ENCODE measurements at regions not wholly inside any gene's neighbourhood (a gene's known extent, or its start where the extent isn't known, plus 50 kb on each side); places are given as distances from the start of the nearest gene placed in this dataset.

DNA sequence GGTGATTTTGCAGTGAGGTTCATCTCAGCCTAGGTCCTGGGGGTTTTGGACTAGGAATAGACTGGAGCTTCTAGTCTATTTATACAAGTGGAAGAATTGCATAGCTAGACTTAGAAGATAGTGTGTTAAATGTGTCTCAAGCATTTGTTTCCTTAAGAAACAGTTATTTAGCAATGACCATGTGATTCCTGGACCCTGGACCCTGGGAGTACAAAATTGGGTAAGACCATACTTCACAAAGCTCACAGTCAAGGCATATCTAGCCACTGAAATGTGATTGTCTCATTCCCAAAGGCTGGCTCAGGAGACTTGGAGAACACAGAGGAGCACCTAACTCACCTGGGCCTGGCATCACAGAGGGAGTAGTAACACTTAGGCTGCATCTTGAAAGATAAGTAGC is 754.5 kb downstream of the SATB2 start:
- intact Hi-C loops (cut with DNase I): no loop called here
- H3K27me3 ChIP-seq: no peaks in the 10 kb centered on the region
- H3K4me3 ChIP-seq: no peak overlapping the region
- H3K27ac ChIP-seq: no peak overlapping the region
- H3K4me1 ChIP-seq (replicated peaks in 1 of 2): no peaks in the 10 kb centered on the region
- no peaks in the 10 kb centered on the region for H3K9me3 ChIP-seq (replicated peaks in 1 of 3)
- no peak for DNase-seq
- TF ChIP-seq, protein P1, sequence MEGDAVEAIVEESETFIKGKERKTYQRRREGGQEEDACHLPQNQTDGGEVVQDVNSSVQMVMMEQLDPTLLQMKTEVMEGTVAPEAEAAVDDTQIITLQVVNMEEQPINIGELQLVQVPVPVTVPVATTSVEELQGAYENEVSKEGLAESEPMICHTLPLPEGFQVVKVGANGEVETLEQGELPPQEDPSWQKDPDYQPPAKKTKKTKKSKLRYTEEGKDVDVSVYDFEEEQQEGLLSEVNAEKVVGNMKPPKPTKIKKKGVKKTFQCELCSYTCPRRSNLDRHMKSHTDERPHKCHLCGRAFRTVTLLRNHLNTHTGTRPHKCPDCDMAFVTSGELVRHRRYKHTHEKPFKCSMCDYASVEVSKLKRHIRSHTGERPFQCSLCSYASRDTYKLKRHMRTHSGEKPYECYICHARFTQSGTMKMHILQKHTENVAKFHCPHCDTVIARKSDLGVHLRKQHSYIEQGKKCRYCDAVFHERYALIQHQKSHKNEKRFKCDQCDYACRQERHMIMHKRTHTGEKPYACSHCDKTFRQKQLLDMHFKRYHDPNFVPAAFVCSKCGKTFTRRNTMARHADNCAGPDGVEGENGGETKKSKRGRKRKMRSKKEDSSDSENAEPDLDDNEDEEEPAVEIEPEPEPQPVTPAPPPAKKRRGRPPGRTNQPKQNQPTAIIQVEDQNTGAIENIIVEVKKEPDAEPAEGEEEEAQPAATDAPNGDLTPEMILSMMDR (IDR thresholded peaks at IDR 0.05): no peak
- no peak for TF ChIP-seq POLR2A (IDR thresholded peaks at IDR 0.05)
- no peaks in the 10 kb centered on the region for H3K36me3 ChIP-seq (replicated peaks in 1 of 2)

DNA sequence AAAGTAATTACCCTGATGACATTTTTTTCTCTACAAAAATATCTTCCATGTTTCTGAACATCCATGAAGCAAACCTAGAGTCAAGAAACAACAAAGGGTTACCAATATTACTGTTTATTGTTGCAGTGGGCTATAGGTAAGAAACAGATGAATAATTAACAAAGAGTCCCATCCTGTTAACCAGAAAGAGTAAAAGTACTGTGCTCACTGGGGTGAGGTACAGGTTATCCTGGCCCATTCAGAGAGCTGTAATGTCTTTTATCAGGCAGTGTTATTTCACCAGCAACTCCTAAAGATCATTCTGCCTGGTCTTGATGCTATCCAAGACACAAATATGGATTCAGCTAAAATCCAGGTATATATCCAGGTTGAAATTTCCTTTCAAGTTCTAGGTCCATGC is 754.9 kb downstream of the SATB2 start:
- no peaks in the 10 kb centered on the region for H3K36me3 ChIP-seq (replicated peaks in 1 of 2)
- intact Hi-C loops (cut with DNase I): no loop called here
- no peaks in the 10 kb centered on the region for H3K27me3 ChIP-seq
- H3K4me3 ChIP-seq: no peak overlapping the region
- no peak for TF ChIP-seq POLR2A (IDR thresholded peaks at IDR 0.05)
- TF ChIP-seq, protein P1 (IDR thresholded peaks at IDR 0.05): no peak
- DNase-seq: no peak
- no peaks in the 10 kb centered on the region for H3K9me3 ChIP-seq (replicated peaks in 1 of 3)
- no peaks in the 10 kb centered on the region for H3K4me1 ChIP-seq (replicated peaks in 1 of 2)
- H3K27ac ChIP-seq: no peak overlapping the region

DNA sequence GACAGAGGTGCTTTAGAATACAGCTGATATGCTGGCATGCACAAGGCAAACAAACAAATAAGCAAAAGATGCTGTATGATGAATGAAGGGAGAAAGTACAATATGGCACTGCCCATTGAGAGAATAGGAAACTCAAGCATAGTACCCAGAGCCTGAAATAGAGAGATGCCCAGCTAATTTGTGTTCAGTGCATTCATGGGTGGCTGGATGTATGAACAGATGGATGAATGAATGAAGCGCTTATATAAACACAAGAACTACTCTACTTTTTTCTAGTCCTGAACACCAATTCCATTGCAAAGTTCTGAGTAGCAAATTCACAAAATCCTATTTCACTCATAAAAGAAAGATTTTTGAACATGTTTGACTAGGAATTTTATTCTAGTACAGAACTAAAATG is 756.3 kb downstream of the SATB2 start:
- intact Hi-C loops (cut with DNase I): no loop called here

DNA sequence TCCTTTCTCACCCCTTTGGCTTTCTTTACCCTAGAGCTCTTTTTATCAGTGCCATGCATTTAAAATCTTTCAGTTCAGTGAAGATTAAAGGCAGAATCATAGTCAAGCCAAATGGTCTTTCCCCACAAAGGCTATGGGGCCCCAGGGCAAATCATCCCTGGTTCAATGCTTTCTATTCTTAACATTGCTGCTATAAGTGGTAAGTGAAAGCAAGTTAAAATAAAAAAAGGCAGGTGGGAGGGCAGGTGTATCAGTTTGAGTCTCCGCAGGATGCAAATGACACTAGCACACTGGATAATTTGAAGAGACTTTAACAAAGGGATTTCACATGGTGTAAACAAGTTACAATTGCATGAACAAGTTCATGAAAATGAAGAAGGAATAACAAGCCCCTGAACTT is 757.4 kb downstream of the SATB2 start:
- TF ChIP-seq, protein P1 (IDR thresholded peaks at IDR 0.05): no peak
- TF ChIP-seq POLR2A (IDR thresholded peaks at IDR 0.05): no peak
- H3K36me3 ChIP-seq (replicated peaks in 1 of 2): no peaks in the 10 kb centered on the region
- H3K27me3 ChIP-seq: no peaks in the 10 kb centered on the region
- H3K9me3 ChIP-seq (replicated peaks in 1 of 3): no peaks in the 10 kb centered on the region
- no peak for DNase-seq
- intact Hi-C loops (cut with DNase I): no loop called here
- WGBS, 4 donors: 79 to 95% (median 89%) methylated on average over 1 of the region's 1 CpG
- H3K27ac ChIP-seq: no peak overlapping the region
- H3K4me1 ChIP-seq (replicated peaks in 1 of 2): no peaks in the 10 kb centered on the region
- H3K4me3 ChIP-seq: no peak overlapping the region

More for the DNA sequence above, 756.3 kb downstream of the SATB2 start:
- TF ChIP-seq POLR2A (IDR thresholded peaks at IDR 0.05): no peak
- DNase-seq: no peak
- H3K4me3 ChIP-seq: no peak overlapping the region
- no peaks in the 10 kb centered on the region for H3K4me1 ChIP-seq (replicated peaks in 1 of 2)
- H3K27me3 ChIP-seq: no peaks in the 10 kb centered on the region
- H3K9me3 ChIP-seq (replicated peaks in 1 of 3): no peaks in the 10 kb centered on the region
- no peak overlapping the region for H3K27ac ChIP-seq
- no peaks in the 10 kb centered on the region for H3K36me3 ChIP-seq (replicated peaks in 1 of 2)
- 86 to 97% (median 89%) methylated on average over 1 of the region's 1 CpG for WGBS, 4 donors

DNA sequence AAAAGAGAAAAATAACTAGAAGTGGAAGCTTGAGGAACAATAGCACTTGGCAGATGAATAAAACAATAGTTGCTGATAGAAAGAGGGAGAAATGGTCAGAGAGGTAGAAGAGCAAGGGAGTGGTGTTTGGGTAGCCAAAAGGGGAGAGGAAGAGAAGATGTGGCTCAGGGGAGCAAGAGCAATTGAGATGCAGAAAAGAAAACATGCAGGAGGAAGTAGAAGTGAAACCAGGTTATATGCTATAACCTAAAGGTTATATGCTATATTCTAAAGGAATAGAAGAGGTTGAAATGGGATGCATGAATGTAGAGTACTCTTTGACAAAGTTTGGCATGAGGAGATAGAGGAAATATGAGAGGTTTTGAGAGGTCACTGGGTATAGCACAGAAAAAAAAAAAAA is 759.5 kb downstream of the SATB2 start:
- Histone ChIP-seq H3K4me1 (replicated peaks in 1 of 2) (no peaks in the 10 kb centered on the region), H3K36me3 (replicated peaks in 1 of 2) (no peaks in the 10 kb centered on the region), H3K27me3 (no peaks in the 10 kb centered on the region), H3K9me3 (replicated peaks in 1 of 3) (no peaks in the 10 kb centered on the region), H3K4me3 (no peak overlapping the region), H3K27ac (no peak overlapping the region)
- intact Hi-C loops (cut with DNase I): no loop called here
- TF ChIP-seq, protein P1 (IDR thresholded peaks at IDR 0.05): no peak
- TF ChIP-seq POLR2A (IDR thresholded peaks at IDR 0.05): no peak
- DNase-seq: no peak
